ENCODE measurements at regions not wholly inside any gene's neighbourhood (a gene's known extent, or its start where the extent isn't known, plus 50 kb on each side); places are given as distances from the start of the nearest gene placed in this dataset.

DNA sequence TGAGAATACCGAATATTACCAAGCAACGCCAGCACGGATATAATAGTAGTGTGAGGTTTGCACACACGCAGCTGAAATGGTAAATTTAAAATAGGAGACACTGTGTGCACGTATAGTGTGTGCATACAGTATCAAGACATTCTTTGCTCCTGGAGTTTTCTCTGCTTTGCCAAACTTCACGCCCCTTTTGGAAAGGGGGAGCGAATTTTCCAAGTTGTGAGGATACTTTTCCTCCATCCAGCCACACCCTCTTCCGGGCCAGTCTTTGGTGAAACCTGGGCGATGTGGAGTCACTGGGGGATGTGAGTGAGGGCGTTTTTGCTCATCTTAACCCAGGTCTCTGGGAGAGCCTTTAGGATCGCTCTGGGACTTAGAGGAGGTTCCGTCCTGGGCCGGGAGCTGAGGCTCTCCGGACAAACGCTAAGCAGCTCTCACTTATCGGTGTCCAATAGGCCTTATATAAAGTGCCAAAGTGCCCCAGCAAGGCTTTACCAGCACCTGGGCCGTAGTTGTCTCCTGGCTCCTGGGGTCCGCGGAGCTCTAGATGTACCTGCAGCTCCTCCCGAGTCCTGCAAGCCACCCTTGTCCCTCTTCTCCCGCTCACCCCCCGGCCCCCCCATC is 160.0 kb upstream of the MKI67 start:
- DNase-seq: no peak

DNA sequence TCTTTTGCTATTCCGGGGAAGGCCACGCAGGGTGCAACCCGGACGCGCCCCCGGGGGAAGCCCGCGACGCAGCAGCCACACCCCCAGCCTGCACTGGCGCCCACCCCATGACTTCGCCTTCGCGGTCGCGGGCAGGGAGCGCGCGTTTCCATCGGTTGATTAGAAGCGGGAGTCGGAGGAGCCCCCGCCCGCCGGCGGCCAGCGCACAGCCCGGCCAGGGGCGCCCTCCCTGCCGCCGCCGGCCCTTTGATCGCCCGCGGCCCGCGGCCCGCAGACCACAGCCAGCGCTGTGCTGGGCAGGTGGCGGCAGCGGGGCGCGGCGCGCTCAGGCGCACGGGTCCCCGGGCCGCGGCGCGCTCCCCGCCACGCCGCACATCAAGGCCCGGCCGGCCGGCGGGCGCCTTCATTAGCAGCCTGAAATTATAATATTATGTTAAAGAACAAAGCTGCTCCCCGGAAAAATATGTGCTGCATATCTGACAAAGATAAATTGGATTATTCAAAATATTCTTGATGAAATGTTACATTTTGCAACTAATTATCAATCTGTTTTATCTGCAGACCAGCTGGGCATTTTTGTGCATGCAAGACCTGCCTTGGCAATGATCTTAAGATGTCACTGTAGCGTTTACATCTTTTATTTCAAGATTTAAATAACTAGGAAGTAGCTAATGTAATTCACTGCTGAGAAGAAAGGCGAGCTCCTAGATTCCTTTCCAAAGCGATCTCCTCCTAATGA is 160.7 kb upstream of the MKI67 start:
- DNase-seq: no peak

DNA sequence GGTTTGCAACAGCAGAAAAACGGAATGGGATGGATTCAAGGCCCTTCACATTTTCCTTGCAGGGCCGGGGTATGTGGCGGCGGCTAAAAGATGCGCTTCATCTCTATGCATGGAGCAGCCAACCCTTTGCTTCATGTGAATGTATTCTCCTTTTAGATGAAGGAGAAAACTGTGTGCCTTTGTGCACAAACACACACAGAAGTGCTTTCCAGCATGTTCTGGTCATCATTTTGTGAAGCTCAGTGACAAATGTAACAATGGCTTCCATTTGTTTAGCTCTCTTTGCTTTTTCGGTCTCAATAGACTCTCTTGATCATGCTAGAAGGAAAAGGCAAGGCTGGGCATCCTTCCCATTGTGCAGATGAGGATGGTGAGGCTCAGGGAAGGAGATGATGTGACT is 161.7 kb upstream of the MKI67 start:
- DNase-seq: no peak

DNA sequence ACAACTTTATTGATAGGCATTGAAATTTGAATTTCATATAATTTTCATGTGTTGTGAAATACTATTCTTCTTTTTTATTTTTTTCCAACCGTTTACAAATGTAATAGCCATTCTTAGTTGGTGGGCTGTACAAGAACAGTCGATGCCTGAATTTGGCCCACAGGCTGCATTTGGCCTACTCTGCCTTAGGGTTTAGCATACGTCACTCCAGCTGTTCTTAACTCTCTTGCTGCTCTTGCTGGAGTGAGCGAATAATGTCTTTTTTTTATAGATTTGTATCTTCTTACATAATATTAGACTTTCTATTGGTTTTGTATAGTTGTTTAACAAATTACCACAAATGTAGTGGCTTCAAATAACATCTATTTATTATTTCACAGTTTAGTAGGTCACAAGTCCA is 163.4 kb upstream of the MKI67 start:
- DNase-seq: no peak

DNA sequence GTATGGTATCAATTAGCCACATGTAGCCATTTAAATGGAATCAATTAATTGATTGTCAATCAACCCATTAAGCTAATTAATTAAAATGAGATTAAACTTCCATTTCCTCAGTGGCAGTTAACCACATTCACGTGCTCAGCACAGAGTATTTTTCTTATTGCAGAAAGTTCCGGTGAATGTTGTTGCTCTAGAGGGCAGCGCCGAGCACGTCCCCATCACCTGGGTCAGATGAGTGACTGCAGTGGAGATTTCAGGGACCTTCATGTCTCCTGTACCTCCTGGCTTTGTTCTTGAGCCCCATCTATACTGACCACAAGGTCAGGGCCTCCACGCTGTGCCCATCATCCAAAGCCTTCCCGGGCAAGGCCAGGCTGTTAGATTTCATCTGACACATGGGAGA is 168.8 kb upstream of the MKI67 start:
- no peak for DNase-seq

DNA sequence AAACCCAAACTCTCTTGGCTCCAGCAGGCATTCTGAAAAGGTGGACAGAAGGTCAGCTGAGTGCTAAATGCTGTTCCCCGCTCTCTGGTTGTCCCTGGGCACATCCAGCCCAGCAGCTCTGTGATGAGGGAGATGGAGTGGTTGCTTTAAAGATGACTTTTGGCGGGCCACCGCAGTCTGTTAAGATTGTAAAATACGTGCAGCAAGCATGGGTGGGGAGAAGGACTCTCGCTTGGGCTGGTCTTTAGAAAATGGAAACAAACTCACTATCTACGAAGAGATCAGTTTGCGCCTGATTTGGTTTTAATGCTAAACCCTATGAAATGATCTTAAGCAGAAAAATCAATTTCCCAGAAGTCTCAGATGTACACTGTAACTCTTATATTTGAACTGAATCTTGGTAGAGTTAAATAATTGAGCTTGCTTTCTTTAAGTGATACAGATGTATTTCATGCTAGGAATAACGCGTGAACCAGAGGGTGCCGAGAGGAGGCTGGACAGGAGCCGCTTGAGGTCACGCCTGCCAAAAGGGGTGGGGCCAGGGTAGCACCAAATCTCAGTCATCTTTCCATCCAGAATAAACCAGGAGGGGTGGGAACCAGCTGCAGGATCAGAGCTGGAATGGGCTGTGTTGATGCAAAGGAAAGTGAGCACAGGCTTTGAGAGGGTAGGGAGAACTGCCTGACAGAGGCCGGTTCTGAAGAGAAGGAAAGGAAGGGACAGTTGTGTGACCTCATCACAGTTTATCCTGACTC is 170.2 kb upstream of the MKI67 start:
- no peak for DNase-seq

DNA sequence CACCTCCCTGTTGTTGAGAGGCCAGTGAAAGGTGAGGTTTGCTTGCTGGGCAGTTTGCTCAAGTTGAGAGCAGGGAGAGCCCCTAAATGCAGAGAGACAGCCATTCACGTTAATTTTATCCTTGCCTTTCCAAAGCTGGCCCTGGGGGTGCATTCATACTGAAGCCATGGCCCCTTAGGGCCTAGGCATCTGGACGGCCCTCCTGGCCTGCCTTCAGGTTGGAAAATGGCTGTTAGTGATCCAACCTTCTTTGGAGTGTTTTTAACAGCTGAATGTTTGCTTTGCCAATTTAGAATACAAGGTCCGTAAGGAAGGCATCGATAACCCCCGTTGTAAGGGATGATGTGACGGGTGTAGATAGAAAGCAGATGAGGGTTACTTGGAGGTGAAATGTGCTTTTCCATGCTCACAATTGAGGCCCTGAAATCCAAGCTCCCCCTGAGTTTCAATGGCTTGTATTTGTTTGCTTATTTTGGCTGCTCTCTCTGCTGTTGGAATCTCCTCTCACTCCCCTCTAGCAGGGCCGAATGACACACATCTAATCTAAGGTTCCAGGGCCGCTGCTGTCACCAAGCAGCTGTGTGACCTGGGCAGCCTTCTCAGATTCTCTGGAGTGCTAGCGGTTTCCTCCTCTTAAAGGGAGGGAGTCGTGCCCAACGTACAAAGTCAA is 171.6 kb upstream of the MKI67 start:
- no peak for DNase-seq

DNA sequence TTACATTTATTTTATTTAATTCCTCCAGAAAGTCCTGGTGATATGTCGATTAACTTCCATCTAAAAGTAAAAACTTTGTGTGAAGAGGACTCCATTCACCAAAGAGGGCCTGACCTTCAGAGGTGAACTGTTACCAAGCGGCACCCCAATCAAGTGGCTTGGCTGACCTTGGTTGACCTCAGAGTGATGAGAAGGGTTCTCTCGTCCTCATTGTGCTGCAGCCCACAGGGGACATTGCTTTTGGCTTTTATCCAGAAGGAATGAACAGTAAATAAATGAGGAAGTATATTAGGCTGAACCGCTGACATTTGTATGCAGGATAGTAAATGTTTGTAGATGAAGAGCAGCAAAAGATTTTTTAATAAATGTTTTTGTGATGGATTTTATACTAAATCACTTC is 172.4 kb upstream of the MKI67 start:
- DNase-seq: no peak

DNA sequence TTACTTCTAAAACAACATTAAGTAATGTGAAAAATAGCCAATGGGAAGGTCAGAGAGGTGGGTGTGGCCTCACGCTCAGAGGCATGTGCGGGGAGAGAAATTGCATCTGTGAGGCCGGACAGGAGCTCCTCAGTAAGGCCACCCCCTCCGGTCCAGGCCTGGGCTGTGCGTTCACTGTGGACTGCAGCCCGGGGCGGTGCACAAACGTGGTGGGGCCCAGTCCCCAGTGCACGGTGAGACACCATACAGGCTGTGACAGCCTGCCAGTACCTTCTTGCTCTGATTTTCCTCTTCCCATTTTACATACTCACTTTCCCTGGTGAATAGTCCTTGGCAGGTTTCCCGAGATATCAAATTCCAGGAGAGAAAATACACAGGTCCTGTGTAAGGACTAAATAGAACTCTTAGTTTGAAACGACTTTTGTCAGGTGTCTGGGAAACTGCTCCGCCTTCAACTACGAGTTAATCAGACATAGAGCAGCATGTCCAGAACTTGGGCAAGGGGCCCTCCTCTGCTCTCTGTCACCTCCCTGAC is 174.1 kb upstream of the MKI67 start:
- no peak for DNase-seq

DNA sequence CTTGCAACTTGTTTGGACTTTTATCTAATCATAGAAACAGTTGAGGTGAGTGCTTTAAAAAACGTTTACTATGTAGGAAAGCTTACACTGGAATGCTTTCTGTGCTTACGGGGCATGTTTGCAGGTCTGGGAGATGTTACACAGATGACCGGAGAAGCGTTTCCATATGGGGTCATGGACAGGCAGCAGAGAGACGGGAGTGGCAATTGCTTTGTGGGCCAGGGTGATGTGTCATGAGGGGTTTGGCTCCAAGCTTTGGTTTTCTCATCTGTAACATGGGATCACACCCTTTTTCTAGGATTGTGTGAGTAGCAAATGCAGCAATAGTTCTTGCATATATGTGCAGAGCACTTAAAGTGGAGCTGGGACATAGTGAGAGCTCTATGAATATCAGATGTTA is 174.8 kb upstream of the MKI67 start:
- no peak for DNase-seq

DNA sequence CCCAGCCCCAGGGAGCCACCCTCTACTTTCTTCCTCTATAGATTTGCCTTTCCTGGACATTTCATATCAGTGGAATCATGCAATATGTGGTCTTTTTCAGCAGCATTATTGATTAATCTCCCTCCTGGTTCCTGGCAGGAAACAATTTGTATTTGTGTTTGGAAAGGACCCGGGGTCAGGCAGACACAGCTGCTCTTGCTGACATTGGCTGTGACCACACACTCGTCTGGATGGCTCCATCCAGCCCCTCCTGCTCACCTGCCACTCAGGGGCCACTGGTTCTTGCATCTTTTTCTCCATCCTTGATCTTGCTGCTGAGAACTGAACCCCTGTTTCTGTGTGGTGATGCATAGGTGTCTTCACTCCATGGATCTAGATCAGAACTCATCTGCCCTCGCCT is 176.6 kb upstream of the MKI67 start:
- DNase-seq: no peak

DNA sequence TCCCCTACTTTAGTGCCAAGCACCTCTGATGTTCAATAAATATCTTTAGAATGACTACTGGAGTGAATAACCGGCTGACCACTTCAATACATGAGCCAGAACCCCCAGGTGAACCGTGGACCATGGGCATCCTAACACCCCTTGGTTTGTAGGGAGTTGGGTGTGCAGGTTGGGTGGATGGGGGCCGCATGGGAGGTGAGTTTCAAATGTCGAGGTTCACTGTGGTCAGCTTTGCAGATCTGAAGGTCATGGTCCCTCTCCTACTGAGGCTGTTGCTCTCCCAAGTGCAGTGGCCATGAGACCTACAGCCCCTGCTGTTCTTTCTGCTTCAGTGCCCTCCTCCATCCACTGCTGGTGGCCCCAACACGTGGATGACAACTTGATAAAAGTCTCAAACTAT is 178.0 kb upstream of the MKI67 start:
- no peak for DNase-seq

DNA sequence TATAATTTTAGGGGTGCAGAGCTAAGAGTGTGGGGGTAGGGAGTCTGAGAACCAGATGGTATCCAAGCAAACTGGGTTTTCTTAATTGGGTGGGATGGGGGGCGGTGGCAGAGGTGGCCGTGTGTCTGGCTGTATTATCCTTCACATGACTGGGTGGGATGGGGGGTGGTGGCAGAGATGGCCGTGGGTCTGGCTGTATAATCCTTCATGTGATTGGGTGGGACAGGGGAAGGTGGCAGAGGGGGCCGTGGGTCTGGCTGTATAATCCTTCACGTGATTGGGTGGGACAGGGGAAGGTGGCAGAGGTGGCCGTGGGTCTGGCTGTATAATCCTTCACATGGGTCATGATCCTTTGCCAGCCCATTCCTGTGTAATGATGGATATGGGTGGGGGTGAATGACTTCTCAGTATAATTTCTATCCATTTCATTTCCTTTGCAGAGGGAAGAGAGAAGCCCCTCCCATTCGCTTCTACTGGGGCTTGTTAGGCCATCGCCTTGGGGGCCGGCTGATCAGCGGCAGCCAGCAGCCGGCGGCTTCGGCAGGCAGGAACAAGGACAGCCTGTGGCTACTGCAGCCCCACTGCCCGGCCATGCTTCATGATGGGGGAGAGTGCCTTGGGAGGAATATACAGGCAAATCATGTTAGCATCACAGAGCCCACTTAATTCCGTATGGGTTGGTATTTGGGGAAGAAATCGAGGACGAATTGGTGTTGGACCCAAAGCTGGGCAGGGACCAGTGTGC is 179.6 kb upstream of the MKI67 start:
- no peak for DNase-seq

DNA sequence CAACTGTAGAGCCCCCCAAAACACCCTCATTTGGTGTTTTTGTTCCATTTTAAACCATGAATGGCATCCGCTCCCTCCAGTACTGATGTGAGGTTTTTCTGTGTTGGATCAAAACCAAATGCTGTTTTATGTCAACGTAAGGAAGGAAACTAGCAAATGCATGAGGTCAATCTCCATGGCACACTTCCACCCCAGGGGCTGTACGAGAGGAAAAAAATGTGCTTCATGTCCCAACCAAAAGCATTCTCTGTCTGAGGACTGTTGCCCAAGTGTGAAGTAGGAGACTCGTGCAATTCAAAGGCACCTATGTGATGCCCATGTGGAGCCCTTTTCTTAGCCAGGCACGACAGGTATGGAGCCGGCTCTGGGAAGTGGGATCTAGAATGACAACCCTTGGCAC is 180.3 kb upstream of the MKI67 start:
- DNase-seq: no peak

DNA sequence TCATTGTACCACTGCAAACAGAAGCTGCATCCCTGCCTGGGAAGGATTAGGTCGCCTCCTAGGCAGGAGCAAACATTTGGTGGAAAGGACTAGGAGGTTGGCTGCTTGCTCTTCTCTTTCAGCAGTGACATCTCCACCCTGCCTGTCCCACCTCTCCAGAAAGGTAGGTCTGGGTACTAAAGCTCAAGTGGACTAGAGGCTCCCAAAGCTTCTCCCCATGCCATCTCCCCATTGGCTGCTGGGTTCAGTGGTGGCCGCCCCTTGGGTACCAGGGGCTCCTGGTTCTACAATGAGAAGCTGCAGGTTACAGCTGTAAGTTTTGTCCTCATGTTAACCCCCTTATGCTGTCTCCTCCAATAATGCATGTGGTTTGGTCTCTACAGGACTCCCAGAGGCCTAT is 180.7 kb upstream of the MKI67 start:
- no peak for DNase-seq

DNA sequence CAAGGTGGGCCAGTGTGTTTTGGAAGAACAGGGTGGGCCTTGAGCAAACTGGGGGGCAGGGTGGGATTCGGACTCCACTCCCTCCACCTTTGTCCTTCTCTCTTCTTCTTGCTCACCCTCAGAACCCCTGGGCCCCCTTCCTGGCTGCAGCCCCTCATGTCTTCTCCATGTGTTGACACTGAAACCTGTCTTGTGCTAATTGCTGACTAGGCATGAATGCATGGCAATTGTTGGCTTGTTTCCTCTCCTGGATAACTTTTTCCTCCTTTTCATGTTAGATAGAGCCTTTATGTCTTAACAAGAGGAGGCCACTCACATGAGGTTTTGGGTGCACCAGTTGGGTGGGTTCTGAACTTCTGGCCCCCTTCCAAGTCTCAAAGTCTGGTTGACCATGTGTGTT is 181.6 kb upstream of the MKI67 start:
- DNase-seq: no peak

DNA sequence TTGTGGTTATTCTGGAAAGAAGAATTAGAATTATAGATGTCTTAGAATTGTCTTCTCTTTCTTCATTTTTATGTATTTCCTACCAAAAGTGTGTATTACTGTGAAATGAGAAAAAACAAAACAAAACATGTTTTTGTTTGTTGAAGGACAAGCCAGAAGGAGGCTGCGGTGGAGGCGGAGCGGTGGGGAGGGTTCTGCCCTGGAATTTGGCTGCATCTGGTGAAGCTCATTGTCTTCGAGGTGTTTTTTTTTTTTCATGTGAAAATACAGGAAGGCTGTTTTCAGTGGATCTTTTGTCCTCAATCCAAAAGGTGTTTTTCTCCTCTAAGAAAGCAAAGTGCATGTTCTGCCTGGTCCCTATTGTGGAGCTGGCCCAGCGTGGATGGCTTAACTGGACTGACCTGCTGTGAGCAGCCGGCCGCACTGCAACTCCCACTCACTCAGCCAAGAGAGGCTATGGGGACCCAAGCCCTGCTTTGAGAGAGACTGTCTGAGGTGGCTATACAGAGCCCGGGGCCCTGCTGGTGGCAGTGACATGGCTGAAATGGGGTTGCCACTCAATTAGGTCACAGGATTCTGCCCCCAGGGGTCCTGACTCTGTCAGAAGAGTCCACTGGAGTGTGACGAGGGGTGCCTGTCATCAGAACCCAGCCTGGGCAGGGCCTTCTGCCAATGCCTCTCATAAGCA is 184.9 kb upstream of the MKI67 start:
- no peak for DNase-seq

DNA sequence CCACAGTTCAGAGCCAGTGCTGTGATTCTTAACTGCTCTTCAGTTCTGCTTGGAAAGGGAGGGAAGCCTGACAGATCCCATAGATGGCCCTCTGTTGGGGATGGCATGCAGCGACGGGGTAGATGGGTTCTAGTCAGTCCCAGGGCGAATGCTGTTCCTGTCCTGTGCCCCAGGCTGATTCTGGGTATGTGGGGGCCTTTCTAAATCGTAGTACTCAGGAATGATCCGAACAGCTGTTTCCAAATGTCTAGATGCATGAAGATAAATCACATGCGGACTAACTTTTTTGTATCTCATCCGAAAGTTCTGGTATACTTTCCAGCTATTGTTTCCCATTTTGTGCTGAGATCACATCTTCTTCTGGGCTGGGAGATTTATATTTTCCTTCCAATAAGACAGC is 186.0 kb upstream of the MKI67 start:
- DNase-seq: no peak

DNA sequence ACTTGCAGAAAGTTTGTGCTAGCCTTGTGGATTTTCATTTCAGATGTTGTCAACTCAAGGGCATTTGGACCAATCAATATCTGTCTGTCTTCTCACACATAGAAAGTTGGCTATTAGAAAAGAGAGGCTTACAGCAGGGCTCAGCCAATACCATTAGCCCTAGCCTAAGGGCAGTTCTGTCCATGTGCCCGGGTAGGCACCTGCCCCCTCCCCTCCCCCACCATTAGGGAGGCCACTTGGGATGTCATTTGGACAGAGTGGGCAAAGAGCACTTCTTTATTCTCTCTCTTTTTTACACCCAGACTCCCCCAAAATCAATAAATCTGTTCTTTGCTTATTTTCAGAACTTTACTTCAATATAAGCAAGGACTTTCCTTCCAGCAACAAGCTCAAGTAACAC is 188.5 kb upstream of the MKI67 start:
- no peak for DNase-seq

DNA sequence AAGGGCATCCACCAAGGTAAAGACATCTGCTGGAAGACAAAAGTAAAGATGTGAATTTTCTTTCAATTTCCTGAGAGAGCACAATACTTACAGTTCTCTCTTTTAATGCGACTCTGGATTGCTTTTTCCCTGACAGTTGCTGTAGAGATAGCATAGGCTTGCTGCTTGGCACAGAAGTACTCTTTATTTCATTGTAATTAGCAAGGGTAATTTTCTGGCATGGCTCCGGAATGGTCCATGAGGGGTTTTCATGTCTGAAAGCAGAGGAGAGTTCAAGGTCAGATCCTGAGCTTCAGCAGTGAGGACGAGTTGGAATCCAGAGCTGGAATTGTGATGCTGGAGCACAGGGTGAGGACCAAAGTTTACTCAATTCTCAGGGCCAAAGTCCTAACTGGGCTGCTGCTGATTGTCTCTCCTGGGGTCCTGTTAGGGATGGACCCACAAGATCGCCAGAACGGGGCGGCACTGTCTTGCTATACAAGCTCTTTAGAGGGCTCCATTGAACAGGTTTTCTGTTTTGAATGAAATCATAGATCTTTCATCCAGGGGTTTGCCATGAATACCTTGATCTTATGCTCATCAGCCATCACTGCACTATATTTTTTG is 190.0 kb upstream of the MKI67 start:
- no peak for DNase-seq

DNA sequence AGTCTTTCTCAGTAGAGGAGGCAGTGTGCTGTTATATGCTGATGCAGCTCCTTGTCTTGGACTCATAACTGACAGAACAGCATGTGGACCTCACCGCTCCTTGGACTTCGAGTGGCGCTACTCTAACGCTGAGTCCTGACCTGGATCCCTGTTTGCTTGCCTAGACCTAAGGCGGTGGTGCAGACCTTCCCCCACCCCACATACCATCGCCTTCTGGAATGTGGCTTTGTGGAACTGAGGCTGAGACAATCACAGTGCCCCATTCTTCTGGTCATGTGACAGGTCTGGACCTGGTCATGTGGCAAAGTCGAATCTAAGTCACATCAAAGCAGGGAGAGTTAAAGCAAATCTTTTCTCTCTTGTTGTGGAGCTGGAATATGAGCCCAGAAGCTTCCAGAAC is 190.7 kb upstream of the MKI67 start:
- no peak for DNase-seq

DNA sequence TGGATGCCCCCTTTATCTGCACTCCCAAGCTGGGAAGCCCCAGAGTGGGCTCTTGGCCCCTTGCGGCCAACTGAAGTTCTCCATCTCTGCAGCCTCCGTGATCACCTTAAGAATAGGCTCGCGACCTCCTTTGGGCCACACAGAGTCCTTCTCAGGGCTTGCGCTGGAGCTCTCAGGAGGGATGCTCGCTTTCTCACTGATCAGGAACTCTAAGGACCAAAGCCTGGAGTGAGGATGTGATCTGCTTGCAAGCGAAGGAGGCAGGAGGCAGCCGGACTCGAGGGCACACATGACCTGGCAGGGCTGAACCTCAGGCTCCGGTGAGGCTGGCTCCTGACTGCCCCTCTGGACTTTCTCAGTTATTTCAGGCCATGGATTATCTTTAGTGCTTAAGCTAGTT is 192.1 kb upstream of the MKI67 start:
- DNase-seq: no peak

All from NCI-H2107 (cell line).